ENCODE measurements at regions not wholly inside any gene's neighbourhood (a gene's known extent, or its start where the extent isn't known, plus 50 kb on each side); places are given as distances from the start of the nearest gene placed in this dataset.

DNA sequence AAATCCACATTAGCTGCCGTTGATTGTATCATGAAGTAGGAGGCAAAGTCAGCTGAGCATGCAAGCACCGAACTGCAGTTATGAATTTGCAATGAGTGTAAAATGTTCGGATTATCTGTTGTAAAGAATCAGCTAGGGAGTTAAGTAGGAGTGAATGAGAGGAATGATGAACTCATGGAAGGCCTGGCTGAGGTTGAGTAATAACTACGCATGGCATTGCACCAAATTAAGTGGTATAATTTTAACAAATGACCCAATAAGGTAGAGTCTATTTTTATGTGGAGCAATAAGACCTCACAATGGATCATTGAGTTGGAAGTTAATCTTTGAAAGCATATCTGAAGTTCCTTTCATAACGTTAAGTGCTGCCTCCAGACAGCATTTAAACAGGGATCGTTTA, 288.2 kb upstream of the CHST9 start:
- DNase-seq (ENCODE audit: low read depth), result peak; percentile 94

DNA sequence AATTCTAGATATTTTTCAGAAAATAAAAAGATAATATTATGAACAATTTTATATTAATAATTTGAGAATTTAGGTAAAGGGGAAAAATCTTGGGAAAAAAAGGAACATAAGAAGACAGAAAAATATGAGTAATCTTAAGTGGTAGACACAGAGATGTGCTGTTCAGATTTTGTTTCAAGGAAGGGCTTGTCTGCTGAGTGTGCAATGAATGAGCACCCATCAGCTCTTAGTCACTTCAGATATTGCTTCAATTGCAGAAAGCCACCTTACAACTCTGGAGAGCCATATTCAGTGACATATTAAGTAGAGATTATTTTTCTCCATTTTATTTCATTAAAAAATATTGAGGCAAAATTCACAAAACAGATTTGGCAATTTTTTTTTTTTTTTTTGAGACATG, 282.0 kb upstream of the CHST9 start:
- peak; percentile 7 for DNase-seq (ENCODE audit: low read depth)

DNA sequence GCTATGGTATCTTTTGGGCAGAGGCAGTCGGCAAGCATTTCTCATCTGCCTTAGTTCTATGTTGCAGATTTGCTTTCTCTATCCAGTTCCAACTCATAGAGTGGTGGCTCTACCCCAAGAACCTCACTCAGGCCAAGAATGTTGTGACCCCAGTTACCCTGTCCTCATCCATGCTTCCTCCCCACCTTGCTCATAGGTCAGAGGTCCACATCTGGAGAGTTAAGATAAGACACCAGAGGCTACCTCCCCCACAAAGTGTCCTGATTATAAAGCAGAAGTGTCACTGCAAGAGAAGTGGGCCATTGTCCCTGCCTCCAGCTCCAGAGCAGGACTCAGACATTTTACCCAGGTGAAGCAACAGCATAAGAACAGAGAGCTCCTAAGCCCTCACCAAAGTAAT, 276.8 kb upstream of the CHST9 start:
- DNase-seq (ENCODE audit: low read depth), result no peak

GRCh38 chr18:27449104-27449503, 264.0 kb upstream of the CHST9 start:
- no peak for DNase-seq (ENCODE audit: low read depth)

DNA sequence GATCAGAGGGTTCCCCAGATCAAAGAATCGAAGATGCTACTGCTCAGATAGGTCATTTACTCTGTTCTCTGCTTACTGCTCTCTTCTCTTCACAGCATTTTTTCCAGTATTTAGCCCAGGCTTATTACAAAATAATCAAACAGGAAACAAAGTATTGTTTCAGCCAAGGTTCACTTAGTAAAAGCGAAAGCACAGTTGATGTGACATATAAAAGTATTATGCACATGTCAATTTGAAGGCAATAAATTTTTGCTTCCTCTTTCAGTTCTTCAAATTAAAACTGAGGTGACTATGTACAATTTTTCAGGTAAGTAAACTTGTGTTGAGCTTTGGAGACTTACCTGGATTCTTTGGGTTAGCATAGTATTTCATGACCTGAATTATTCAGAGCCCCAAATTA, 262.8 kb upstream of the CHST9 start:
- DNase-seq (ENCODE audit: low read depth), result no peak

DNA sequence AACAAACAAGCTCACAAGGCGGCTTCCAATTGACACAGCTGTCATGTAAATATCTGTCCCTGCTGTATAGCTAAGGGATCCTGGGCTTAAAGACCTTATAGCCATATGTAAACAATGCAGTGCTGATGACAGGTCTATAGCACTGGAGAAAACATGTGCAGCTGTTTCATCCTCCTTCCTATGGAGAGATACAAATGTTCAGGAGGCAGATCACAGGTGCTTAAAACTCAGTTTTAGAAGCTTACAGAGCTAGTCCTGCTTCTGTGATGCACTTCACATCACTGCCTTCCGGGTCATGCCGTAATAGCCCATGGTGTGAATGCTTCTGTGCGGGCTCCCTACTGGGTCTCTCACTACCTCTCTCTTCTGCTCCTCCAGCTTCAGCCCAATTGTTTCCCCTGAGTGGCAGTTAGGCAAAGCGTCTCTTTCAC, 262.4 kb upstream of the CHST9 start:
- no peak for DNase-seq (ENCODE audit: low read depth)

- DNase-seq (ENCODE audit: low read depth), result no peak
These were observed 245.5 kb upstream of the CHST9 start for GRCh38 chr18:27430595-27430994.

GRCh38 chr18:27428716-27429475, 243.8 kb upstream of the CHST9 start:
- peak; percentile 95 for DNase-seq (ENCODE audit: low read depth)

GRCh38 chr18:27428120-27428519, 243.0 kb upstream of the CHST9 start:
- peak; percentile 46 for DNase-seq (ENCODE audit: low read depth)

GRCh38 chr18:27423581-27423980, 238.5 kb upstream of the CHST9 start:
- no peak for DNase-seq (ENCODE audit: low read depth)

GRCh38 chr18:27419646-27420045, 234.5 kb upstream of the CHST9 start:
- DNase-seq (ENCODE audit: low read depth), result no peak

- peak; percentile 11 for DNase-seq (ENCODE audit: low read depth)
These were observed 230.4 kb upstream of the CHST9 start for GRCh38 chr18:27415495-27415894.

DNA sequence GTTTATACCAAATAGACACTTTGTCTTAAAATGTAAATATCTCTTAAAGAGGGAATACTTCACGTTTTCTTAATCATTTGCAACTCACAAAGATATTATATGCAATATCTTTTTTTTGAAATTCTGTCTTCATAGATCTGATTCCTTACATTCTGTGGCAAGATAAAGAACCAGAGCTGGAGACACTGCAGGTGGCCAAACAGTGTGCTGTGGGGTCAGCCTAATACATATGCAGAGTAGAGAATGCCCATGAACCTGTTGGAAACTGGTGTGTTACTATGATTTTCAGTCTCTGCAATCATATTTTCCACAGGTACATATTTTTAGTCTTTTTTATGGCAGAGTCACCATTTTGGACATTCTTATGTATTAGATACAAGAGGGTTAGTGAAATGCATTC, 229.6 kb upstream of the CHST9 start:
- no peak for DNase-seq (ENCODE audit: low read depth)

DNA sequence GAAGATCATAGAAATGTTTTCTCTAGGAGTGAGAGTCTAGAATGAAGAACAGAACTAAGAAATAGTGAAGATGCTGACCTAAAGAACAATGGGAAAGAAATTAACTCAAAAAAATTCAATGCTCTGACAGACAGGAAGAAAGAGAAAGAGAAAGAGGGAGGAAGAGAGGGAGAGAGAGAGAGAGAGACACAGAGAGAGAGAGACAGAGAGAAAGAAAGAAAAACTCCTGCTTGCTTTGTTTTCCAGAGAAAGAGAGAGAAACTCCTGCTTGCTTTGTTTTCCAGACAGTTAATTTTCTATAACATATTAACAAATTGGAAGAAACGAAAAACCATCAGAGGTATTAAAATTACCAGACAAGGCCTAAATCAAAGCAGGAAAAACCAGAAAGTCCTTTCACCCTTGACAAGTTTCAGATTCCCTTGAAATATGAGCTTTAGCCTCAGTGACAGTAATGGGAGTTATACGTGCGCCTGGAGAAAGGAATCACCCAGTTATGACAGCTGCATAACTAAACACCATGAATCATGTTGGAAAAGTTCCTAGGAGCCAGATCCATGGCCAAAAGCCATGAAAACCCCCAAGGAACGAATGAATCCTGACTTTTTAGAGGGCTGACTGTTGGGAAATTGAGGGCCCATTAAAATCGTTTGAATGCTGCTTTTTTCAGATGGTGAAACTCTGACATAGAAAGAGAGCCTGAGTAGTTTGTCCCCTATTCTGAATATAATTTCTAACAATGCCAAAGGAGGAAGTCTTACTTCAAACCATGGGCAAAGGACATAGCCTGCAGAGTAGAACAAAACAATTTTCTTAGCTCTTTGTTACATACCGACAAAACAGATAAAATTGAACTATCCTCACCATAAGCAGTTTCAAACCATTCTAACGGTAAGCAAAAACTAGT, 228.6 kb upstream of the CHST9 start:
- DNase-seq (ENCODE audit: low read depth), result peak; percentile 99

GRCh38 chr18:27412556-27412955, 227.4 kb upstream of the CHST9 start:
- peak; percentile 60 for DNase-seq (ENCODE audit: low read depth)

DNA sequence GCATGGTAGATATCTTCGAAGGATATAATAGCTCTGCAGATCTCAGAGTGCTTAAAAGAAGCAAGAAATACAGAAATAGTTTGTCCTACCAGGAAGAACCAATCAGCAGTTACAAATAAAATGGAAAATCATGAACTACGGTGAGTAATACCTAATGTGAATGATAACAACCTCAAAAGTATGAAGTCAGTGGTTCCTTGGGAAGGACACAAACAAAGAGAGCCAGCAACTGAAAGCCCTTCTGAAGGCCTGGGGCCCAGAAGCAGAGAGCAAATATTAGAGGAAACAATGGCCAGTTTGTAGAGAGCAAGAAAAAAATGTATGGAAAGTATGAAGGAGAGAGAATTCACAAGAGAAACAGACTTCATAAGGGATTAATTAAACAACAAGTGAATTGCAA, 226.8 kb upstream of the CHST9 start:
- peak; percentile 55 for DNase-seq (ENCODE audit: low read depth)

GRCh38 chr18:27411013-27411412, 225.9 kb upstream of the CHST9 start:
- DNase-seq (ENCODE audit: low read depth), result no peak

DNA sequence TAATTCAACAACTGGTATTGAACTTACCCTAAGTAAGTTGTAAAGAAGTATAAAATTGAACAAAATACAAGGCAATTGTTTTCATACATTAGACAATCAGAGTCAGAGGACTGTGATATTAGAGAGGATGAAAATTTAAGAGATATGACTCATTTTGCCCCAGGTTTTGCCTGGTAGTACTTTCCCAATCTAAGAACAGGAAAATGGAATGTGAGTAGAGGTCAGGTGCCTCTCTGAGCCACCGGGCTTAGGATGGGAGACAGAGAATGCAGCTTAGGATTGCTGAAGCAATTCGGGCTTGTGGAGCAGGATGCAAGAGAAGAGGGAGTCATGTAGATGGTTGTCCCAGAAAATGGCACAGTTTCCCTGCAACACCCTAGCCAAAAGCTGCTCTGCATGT, 219.7 kb upstream of the CHST9 start:
- peak; percentile 46 for DNase-seq (ENCODE audit: low read depth)

GRCh38 chr18:27400001-27400400, 214.9 kb upstream of the CHST9 start:
- DNase-seq (ENCODE audit: low read depth), result no peak

- DNase-seq (ENCODE audit: low read depth), result no peak
These were observed 210.6 kb upstream of the CHST9 start for GRCh38 chr18:27395752-27396151.

GRCh38 chr18:27394687-27395086, 209.6 kb upstream of the CHST9 start:
- no peak for DNase-seq (ENCODE audit: low read depth)

- no peak for DNase-seq (ENCODE audit: low read depth)
These were observed 197.6 kb upstream of the CHST9 start for GRCh38 chr18:27382567-27383216.
